GM23338 (cell line): ENCODE measurements at regions not wholly inside any gene's neighbourhood (a gene's known extent, or its start where the extent isn't known, plus 50 kb on each side); places are given as distances from the start of the nearest gene placed in this dataset.

Source experiments
- ATAC-seq: fragments of 200-7000 bp; cut with Tn5 transposase; 3 replicates; pipeline ENCODE4 v1.9.1; 2020
- DNase-seq: peaks from one replicate; pipeline ENCODE4 v3.0.0-alpha.2; 2015; ENCODE audit warnings: low spot score
- H2AFZ ChIP-seq: fragments of 200-600 bp; sonication (generic); 2 replicates; pipeline ENCODE4 v1.8.0; 2016; ENCODE audit warnings: antibody characterized with exemption, mild to moderate bottlenecking, moderate library complexity
- H3F3A ChIP-seq: fragments of 200-600 bp; sonication (generic); replicated peaks from 2 replicates; pipeline ENCODE4 v1.8.0; 2017; ENCODE audit warnings: antibody characterized with exemption, mixed run types, low read depth
- H3K27ac ChIP-seq: fragments of 200-600 bp; sonication (generic); 2 replicates; pipeline ENCODE4 v1.6.1; 2016; ENCODE audit warnings: low read depth
- H3K27me3 ChIP-seq: fragments of 200-600 bp; sonication (generic); 2 replicates; pipeline ENCODE4 v1.8.0; 2016; ENCODE audit warnings: mild to moderate bottlenecking, mixed run types, moderate library complexity; ENCODE audit not compliant: insufficient read depth
- H3K36me3 ChIP-seq: fragments of 200-600 bp; sonication (generic); 2 replicates; pipeline ENCODE4 v1.8.0; 2016; ENCODE audit warnings: mild to moderate bottlenecking; ENCODE audit not compliant: insufficient read depth
- H3K4me1 ChIP-seq: fragments of 200-600 bp; sonication (generic); 2 replicates; pipeline ENCODE4 v1.8.0; 2016; ENCODE audit warnings: mild to moderate bottlenecking, moderate library complexity; ENCODE audit not compliant: insufficient read depth
- H3K4me2 ChIP-seq: fragments of 200-600 bp; sonication (generic); 2 replicates; pipeline ENCODE4 v1.7.1; 2017; ENCODE audit warnings: mixed run types
- H3K4me3 ChIP-seq: fragments of 200-600 bp; sonication (generic); 2 replicates; pipeline ENCODE4 v1.6.1; 2016; ENCODE audit warnings: mixed run types
- H3K79me2 ChIP-seq: fragments of 200-600 bp; sonication (generic); replicated peaks from 2 replicates; pipeline ENCODE4 v1.8.0; 2017; ENCODE audit warnings: mild to moderate bottlenecking; ENCODE audit not compliant: insufficient read depth
- H3K9me2 ChIP-seq: fragments of 200-600 bp; sonication (generic); 2 replicates; pipeline ENCODE4 v1.8.0; 2017; ENCODE audit not compliant: insufficient read depth
- H4K20me1 ChIP-seq: fragments of 200-600 bp; sonication (generic); replicated peaks from 2 replicates; pipeline ENCODE4 v1.8.0; 2017; ENCODE audit warnings: mild to moderate bottlenecking; ENCODE audit not compliant: insufficient read depth
- H3K27ac Mint-ChIP-seq: 2 replicates; pipeline ENCODE4 v1.8.0; 2020; ENCODE audit warnings: inconsistent platforms, mild to moderate bottlenecking, moderate library complexity, mixed read lengths
- H3K27me3 Mint-ChIP-seq: 3 replicates; pipeline ENCODE4 v1.8.0; 2022; ENCODE audit warnings: low read depth, mild to moderate bottlenecking, moderate library complexity, mixed read lengths, inconsistent platforms; ENCODE audit not compliant: insufficient read depth, poor library complexity
- H3K36me3 Mint-ChIP-seq: 3 replicates; pipeline ENCODE4 v1.8.0; 2021; ENCODE audit warnings: low read depth, mild to moderate bottlenecking, inconsistent platforms, moderate library complexity, mixed read lengths
- H3K4me1 Mint-ChIP-seq: 3 replicates; pipeline ENCODE4 v1.8.0; 2020; ENCODE audit warnings: mild to moderate bottlenecking, inconsistent platforms, mixed read lengths
- H3K4me3 Mint-ChIP-seq: 3 replicates; pipeline ENCODE4 v1.8.0; 2021; ENCODE audit warnings: moderate library complexity, mild to moderate bottlenecking, inconsistent platforms, mixed read lengths
- H3K9me3 Mint-ChIP-seq: 3 replicates; pipeline ENCODE4 v1.8.0; 2020; ENCODE audit warnings: moderate library complexity, mild to moderate bottlenecking, inconsistent platforms, mixed read lengths
- CREB1 ChIP-seq: fragments of 250-450 bp; sonication (Bioruptor Pico); IDR thresholded peaks from 2 replicates; pipeline ENCODE4 v1.5.0; 2020; ENCODE audit warnings: low read depth, mild to moderate bottlenecking, moderate library complexity
- EZH2 ChIP-seq: fragments of 200-600 bp; sonication (generic); IDR thresholded peaks from one replicate; pipeline ENCODE4 v1.8.0; 2017; ENCODE audit warnings: antibody characterized with exemption, mild to moderate bottlenecking, low read depth; ENCODE audit not compliant: unreplicated experiment
- EZH2phosphoT487 ChIP-seq: fragments of 200-600 bp; sonication (generic); IDR thresholded peaks from one replicate; pipeline ENCODE4 v1.8.1; 2018; ENCODE audit warnings: antibody characterized with exemption; ENCODE audit not compliant: unreplicated experiment
- REST ChIP-seq: IDR thresholded peaks from one replicate; pipeline ENCODE4 v1.6.1; 2018; ENCODE audit warnings: antibody characterized with exemption; ENCODE audit not compliant: unreplicated experiment
- ZNF114 ChIP-seq: fragments of 250-450 bp; sonication (Bioruptor Pico); IDR thresholded peaks from 2 replicates; pipeline ENCODE4 v1.5.0; 2020; ENCODE audit warnings: mild to moderate bottlenecking, moderate library complexity
- ZNF331 ChIP-seq: fragments of 250-450 bp; sonication (Bioruptor Pico); IDR thresholded peaks from 2 replicates; pipeline ENCODE4 v1.5.0; 2020; ENCODE audit warnings: low read depth, mild to moderate bottlenecking, moderate library complexity
- ZNF462 ChIP-seq: fragments of 250-450 bp; sonication (Bioruptor Pico); IDR thresholded peaks from 2 replicates; pipeline ENCODE4 v1.5.0; 2020; ENCODE audit warnings: mild to moderate bottlenecking, moderate library complexity
- TF ChIP-seq, protein P1 (sequence below): IDR thresholded peaks from 2 replicates; pipeline ENCODE4 v1.6.1; 2016; ENCODE audit warnings: antibody characterized with exemption

DNA sequence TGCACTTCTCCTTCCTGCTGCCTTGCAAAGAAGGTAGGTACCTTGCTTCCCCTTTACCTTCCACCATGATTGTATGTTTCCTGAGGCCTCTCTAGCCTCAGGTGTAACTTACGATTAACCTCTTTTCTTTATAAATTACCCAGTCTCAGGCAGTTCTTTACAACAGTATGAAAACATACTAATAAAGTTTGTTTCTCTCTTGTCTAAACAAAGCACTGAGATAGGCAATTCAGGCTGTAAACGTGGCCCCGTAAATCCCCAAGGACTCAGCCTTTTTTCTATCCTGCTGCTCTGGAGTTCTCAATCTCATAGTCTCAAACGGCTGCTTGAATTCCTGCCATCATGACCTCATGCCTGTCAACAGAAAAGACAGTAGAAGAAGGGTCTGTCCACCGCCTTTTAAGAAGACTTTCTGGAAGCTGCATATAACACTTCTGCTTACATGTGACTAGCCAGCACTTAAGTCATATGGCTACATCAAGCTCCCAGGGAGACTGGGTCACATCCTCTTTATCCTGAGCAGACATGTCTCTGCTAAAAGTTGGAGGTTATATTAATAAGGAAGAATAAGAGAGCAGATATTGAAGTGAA lies 257.8 kb downstream of the EBLN2 start:
- H3K4me1 ChIP-seq, result no peaks in the 10 kb centered on the region
- H3K27ac Mint-ChIP-seq, result no peak overlapping the region

More for the DNA sequence above, 257.8 kb downstream of the EBLN2 start:
- no peaks in the 10 kb centered on the region for H3K36me3 Mint-ChIP-seq
- no peak for DNase-seq
- H2AFZ ChIP-seq, result no peak overlapping the region
- no peaks in the 10 kb centered on the region for H3K27me3 ChIP-seq
- no peaks in the 10 kb centered on the region for H3K36me3 ChIP-seq
- TF ChIP-seq CREB1 (CRISPR knock-in tag), result no peak
- no peak for TF ChIP-seq EZH2phosphoT487
- TF ChIP-seq, protein P1, sequence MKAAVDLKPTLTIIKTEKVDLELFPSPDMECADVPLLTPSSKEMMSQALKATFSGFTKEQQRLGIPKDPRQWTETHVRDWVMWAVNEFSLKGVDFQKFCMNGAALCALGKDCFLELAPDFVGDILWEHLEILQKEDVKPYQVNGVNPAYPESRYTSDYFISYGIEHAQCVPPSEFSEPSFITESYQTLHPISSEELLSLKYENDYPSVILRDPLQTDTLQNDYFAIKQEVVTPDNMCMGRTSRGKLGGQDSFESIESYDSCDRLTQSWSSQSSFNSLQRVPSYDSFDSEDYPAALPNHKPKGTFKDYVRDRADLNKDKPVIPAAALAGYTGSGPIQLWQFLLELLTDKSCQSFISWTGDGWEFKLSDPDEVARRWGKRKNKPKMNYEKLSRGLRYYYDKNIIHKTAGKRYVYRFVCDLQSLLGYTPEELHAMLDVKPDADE, result no peak
- TF ChIP-seq EZH2, result no peak
- TF ChIP-seq REST, result no peak
- TF ChIP-seq ZNF114, result no peak
- no peak for TF ChIP-seq ZNF462
- TF ChIP-seq ZNF331 (CRISPR knock-in tag), result no peak
- H3K27me3 Mint-ChIP-seq, result peaks cover 2% of the 10 kb centered on the region
- no peak overlapping the region for H3K4me2 ChIP-seq
- no peaks in the 10 kb centered on the region for H3F3A ChIP-seq
- H4K20me1 ChIP-seq, result no peaks in the 10 kb centered on the region; the same call in 1 of the 2 replicates
- no peak overlapping the region for H3K4me3 ChIP-seq
- 0 out of 2 replicates have a peak, but pooled peaks cover 5% of the 10 kb centered on the region for H3K9me2 ChIP-seq
- ATAC-seq, result no peak
- no peaks in the 10 kb centered on the region for H3K4me1 Mint-ChIP-seq
- no peak overlapping the region for H3K4me3 Mint-ChIP-seq
- peaks cover 8% of the 10 kb centered on the region; the same call in 1 of the 3 replicates for H3K9me3 Mint-ChIP-seq
- no peaks in the 10 kb centered on the region for H3K79me2 ChIP-seq
- no peak overlapping the region for H3K27ac ChIP-seq
